H54 (cell line): ENCODE measurements at regions not wholly inside any gene's neighbourhood (a gene's known extent, or its start where the extent isn't known, plus 50 kb on each side); places are given as distances from the start of the nearest gene placed in this dataset.
"Not testable (repeated sequence)": the region's sequence is repeated elsewhere in the genome, so short reads cannot be mapped to it uniquely, and the experiment has no call there.

ENCODE experiments used
- DNase-seq: peaks from one replicate; pipeline ENCODE4 v3.0.0; 2011; ENCODE audit warnings: low spot score, mixed read lengths; ENCODE audit not compliant: insufficient read length
- FAIRE-seq: peaks from 3 replicates; lab custom pipeline; 2011; peaks lifted over from hg19 to GRCh38; lab: Jason Lieb, UNC
- POLR2A ChIP-seq: IDR thresholded peaks from 2 replicates; pipeline ENCODE4 v1.6.1; 2011; ENCODE audit warnings: low read depth, mild to moderate bottlenecking, low read length

DNA sequence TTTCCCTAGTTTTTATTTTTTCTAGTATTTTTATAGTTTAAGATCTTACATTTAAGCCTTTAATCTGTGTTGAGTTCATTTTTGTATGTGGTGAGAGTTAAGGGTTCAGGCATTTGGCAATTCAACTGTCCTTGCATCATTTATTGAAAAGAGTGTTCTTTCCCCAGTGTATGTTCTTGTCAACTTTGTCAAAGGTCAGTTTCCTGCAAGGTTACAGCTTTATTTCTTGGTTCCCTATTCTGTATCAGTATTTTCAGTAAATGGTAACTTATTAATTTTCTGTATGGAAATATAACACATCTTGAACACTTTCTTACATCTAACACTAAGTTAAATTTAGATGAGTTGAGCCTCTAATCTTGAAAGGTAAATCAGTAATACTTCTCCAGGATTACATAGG, 1770.1 kb downstream of the OTOL1 start:
- DNase-seq (no peak), FAIRE-seq (no peak)
- TF ChIP-seq POLR2A: no peak

DNA sequence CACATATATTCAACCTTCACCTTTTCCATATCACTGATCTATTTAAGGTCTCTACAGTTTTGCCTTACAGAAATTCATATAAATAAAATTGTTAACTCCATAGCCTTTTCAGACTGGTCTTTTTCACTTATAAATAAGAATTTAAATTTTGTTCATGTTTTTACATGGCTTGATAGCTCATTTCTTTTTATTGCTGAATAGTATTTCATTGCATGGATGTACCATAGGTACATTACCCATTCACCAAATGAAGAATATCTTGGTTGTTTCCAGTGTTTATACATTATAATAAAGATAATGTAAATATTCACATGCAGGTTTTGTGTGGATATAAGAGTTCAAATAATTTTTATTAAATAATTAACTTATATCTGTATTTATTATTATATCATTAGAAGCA, 1765.0 kb downstream of the OTOL1 start:
- FAIRE-seq: no peak
- DNase-seq: no peak
- TF ChIP-seq POLR2A: no peak

DNA sequence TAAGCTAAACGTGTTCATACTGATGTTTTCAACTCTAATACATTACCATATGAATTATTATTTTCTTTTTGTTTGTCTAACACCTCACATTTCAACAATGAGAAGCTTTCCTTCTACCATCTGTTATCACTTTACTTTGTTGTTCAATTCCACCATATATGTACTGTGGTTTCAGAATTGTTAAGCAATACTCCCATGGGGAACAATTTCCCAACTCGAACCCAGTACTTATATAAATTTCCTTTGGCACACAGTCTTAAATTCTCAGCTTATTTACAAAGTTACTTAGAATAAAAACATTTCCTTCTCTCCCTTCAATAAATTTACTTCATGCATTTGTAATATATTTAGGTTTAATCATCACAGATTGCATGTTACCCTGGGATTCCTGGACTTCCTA, 1764.4 kb downstream of the OTOL1 start:
- DNase-seq (no peak), FAIRE-seq (no peak)
- TF ChIP-seq POLR2A: no peak

DNA sequence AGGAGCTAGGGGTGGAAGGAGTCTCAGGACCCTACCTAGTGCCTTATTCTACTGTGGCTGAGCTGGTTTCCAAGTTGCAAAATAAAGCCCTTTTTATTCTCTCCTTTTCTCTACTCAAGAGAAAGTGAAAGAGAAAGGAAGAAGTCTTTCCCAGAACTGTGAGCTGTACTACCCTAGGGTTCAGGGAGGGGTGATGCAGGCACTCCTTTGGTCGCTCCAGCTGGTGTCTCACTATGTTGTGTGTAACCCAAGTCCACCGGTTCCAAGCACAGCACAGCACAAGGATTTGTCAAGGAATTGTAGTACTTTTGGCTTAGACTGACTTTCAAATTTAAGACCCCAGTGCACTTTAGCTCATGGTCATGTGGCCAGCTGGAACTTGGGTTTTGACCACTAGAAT, 1721.7 kb downstream of the OTOL1 start:
- no peak for FAIRE-seq
- TF ChIP-seq POLR2A: no peak
- DNase-seq: no peak

DNA sequence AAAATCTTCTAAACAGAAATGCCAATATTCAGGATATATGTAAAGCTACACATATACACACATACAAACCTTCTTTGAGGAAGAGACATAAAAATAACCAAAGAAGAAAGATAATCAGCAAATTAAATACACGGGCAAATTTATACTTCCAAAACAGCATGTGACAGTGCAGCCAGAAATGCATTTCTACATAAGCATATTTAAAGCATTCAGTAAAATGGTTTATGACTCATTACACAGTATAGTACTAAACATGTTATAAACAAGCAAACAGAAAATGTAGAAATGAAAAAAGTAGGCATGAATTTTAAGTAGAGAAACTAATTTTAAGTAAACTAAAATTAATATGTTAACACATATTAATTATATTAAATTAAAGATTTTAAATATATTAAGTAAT, 1717.2 kb downstream of the OTOL1 start:
- FAIRE-seq (no peak), DNase-seq (no peak)
- TF ChIP-seq POLR2A: no peak

DNA sequence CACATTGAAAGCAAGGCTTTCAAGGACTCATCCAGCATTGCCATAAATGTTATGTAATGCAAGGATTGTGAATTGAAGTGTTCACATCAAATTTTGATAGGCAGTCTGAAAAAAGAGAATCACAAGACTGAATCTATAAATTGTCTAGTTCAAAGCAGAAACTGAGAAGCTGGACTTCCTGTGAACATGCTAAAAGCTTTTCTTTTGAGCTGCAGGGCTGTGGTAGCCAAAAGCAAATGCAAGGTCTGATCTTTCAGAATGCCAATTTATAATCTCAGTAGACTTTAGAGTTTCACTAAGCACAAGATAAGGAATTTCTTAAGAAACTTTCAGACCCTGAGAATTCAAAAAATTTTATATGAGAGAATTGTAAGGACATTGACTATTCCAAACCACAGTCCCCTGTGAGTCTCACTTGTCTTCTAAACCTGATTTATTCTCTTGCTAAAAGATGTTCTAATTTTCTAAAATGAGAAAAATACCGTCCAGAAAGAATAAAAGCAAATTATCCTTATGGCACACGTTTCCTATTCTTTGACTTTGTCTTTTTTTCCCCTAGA, 1700.3 kb downstream of the OTOL1 start:
- FAIRE-seq (no peak), DNase-seq (no peak)
- TF ChIP-seq POLR2A: no peak

DNA sequence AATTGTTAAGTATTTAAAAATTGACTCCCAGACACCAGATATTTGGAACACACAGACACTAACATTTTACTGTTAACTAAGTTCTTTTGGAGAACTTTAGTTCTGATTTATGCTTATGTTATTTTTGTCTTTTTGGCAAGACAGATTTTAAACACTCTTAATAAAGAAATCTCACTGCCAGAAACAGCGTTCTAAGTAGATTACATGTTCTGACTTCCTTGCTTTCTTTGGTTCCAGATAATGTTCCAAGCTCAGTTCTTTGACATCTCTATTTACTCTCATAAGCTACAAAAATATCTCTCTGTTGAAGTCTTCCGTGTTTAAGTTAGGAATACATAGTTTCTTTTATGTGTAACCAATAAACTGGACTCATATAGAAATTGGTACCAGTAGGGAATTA, 1699.6 kb downstream of the OTOL1 start:
- DNase-seq: no peak
- FAIRE-seq: no peak
- TF ChIP-seq POLR2A: no peak

DNA sequence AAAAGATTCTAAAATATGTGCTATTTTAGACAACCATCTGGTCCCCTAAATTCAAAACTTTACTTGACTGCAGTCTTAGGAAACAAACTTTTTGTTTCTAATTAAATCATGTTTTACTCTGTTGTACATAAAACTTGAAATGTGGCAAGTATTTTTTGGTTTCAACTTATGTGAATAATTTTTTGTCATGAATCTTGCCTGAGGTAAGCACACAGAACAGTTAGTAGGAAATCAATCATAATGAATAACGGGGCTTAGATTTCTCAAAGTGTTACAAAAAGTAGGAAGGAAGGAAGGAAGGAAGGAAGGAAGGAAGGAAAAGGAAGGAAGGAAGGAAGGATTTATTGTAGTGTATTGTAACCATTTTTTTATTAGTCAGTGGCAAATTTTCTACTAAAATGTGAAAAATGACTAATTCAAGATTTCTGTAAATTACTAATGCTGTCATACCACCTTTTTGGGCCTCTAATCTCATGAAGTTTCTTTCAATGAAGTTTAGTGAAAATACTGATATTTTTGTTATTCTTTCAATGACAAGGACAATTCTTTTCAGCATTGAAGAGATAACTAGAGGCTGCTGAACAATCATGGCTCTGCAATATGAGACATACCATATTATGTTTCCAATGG, 1689.2 kb downstream of the OTOL1 start:
- DNase-seq (no peak), FAIRE-seq (no peak)
- TF ChIP-seq POLR2A: no peak

DNA sequence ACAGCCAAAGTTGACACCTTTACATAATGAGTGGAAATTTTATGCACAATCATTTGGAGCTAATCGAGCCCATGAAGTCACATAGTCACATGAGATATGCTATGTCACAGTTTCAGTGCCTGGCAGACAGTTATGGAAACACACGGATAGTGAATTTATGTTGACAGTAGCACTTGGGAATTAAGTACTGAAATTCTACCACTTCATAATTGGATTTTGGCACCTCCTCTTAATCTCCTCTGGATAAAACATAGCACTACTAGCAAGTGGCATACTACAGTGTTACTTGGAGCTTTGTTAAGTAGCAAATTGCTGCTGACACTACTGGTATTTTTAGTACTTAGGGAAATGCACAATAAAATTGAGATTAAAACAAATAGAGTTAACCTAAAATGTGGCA, 1679.4 kb downstream of the OTOL1 start:
- DNase-seq (no peak), FAIRE-seq (no peak)
- TF ChIP-seq POLR2A: no peak

DNA sequence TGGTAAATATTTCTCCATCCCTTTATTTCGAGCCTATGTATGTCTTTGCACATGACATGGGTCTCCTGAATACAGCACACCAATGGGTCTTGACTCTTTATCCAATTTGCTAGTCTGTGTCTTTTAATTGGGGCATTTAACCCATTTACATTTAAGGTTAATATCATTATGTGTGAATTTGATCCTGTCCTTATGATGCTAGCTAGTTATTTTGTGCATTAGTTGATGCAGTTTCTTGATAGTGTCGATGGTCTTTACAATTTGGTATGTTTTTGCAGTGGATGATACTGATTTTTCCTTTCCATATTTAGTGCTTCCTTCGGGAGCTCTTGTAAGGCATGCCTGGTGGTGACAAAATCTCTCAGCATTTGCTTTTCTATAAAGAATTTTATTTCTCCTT, 1675.9 kb downstream of the OTOL1 start:
- DNase-seq, FAIRE-seq: not testable (repeated sequence)

DNA sequence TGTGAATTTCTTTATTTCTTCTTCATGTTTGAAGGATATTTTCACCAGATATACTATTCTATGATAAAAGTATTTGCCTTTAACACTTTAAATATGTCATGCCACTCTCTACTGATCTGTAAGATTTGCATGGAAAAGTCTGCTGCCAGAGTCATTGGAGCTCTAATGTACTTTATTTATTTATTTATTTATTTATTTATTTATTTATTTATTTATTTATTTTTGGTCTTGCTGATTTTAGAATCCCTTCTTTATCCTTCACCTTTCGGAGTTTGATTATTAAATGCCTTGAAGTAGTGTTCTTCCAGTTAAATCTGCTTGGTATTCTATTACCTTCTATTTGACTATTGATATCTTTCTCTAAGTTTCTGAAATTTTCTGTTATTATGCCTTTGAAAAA, 1669.6 kb downstream of the OTOL1 start:
- FAIRE-seq: no peak
- TF ChIP-seq POLR2A: no peak
- DNase-seq: no peak

DNA sequence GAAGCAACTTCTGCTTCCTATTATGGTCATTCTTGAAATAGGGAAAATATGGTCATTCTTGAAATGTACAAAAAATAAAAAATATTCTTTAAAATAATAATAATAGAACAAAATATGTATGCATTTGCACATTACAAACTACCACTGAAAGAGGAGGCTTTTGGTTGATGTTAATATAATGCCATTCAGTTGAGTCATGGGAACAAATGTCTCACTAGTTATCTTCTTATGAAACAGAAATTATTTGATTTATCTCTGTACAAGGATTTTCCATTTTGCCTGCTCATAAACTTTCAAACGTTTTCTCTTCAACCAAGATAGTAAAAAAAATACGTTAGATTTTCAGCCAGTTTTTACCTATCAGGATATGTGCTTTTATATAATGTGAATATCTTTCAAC, 1662.7 kb downstream of the OTOL1 start:
- TF ChIP-seq POLR2A: no peak
- DNase-seq: no peak
- no peak for FAIRE-seq

DNA sequence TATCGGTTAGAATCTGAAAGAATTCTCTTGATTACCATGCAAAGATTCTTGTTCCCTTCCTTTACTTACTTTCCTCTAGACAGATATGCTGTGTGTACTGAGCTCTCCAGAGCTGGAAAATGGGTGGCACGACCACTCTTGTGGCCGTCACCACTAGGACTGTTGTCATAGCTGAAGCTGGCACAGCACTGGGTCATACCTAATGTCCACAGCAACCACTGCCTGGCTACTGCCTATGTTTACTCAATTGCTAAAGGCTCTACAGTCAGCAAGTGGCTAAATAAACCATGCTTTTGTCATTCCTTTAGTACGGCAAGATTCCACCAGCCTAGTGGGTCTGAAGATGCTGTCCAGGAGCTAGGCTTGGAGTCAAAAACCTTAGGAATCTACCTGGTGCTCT, 1643.0 kb downstream of the OTOL1 start:
- FAIRE-seq (no peak), DNase-seq (no peak)
- TF ChIP-seq POLR2A: no peak

DNA sequence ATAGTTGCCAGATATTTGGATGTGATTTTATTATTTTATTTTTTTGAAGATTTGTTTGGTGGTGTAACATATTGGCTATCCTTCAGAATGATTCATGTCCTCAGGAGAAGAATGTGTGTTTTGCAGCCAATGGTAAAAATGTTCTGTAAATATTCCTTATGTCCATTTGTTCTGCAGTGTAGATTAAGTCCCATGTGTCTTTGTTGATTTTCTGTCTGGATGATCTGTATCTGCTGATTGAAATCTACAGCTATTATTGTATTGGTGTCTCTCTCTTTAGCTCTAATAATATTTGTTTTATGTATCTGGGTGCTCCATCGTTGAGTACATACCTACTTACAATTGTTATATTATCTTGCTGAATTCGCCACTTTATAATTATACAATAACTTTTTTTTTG, 1641.7 kb downstream of the OTOL1 start:
- no peak for DNase-seq
- TF ChIP-seq POLR2A: no peak
- FAIRE-seq: no peak

DNA sequence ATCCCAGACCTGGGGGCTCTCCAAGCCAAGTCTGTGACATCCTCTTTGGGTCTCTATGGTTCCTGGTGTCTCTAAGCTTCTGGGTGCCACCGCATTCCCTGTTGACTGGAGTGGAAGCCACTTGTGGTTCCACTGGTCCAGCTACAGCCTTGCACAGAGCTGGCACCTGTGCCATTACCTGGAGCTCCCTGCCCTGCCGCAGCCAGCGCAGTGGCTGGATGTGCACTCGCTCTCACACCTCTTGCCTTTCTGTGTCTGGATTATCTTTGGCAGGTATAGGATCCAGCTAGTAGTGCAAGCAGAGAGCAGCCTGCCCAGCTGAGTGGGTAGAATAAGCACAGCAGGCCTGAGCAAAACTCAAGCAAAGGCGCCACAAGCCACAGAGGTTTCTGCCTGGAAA, 1635.5 kb downstream of the OTOL1 start:
- no peak for DNase-seq
- no peak for TF ChIP-seq POLR2A
- no peak for FAIRE-seq
